ENCODE measurements at regions not wholly inside any gene's neighbourhood (a gene's known extent, or its start where the extent isn't known, plus 50 kb on each side); places are given as distances from the start of the nearest gene placed in this dataset.
"Not testable (repeated sequence)": the region's sequence is repeated elsewhere in the genome, so short reads cannot be mapped to it uniquely, and the experiment has no call there.

GRCh38 chr4:184335520-184335919 lies 117.8 kb upstream of the ENPP6 start:
- H3K4me3 ChIP-seq = no peak overlapping the region
- H3K36me3 ChIP-seq = no peaks in the 10 kb centered on the region

GRCh38 chr4:184333446-184333845 lies 115.8 kb upstream of the ENPP6 start:
- DNase-seq, H3K4me1 ChIP-seq: not testable (repeated sequence)

More at GRCh38 chr4:184335520-184335919, 117.8 kb upstream of the ENPP6 start:
- Histone ChIP-seq H3K27ac (no peak overlapping the region), H3K4me1 (no peaks in the 10 kb centered on the region), H3K9me3 (replicated peaks) (no peaks in the 10 kb centered on the region), H3K27me3 (no peaks in the 10 kb centered on the region)
- DNase-seq = no peak

GRCh38 chr4:184331268-184331995 lies 113.8 kb upstream of the ENPP6 start:
- Histone ChIP-seq H3K27ac (no peak overlapping the region), H3K27me3 (no peaks in the 10 kb centered on the region)

More at GRCh38 chr4:184333446-184333845, 115.8 kb upstream of the ENPP6 start:
- not testable (repeated sequence) for H3K4me3 ChIP-seq; H3K9me3 ChIP-seq (replicated peaks); H3K27me3 ChIP-seq; H3K27ac ChIP-seq; H3K36me3 ChIP-seq

GRCh38 chr4:184330517-184331094 lies 112.9 kb upstream of the ENPP6 start:
- not testable (repeated sequence) for DNase-seq; H3K36me3 ChIP-seq; H3K4me1 ChIP-seq; H3K27ac ChIP-seq; H3K4me3 ChIP-seq; H3K9me3 ChIP-seq (replicated peaks); H3K27me3 ChIP-seq

More at GRCh38 chr4:184331268-184331995, 113.8 kb upstream of the ENPP6 start:
- no peak for DNase-seq
- no peaks in the 10 kb centered on the region for H3K36me3 ChIP-seq
- no peaks in the 10 kb centered on the region for H3K9me3 ChIP-seq (replicated peaks)
- no peaks in the 10 kb centered on the region for H3K4me1 ChIP-seq
- H3K4me3 ChIP-seq = no peak overlapping the region

- no peak overlapping the region for H3K27ac ChIP-seq
- no peaks in the 10 kb centered on the region for H3K9me3 ChIP-seq (replicated peaks)
These were observed 112.2 kb upstream of the ENPP6 start for GRCh38 chr4:184329659-184330400.

GRCh38 chr4:184329235-184329634 lies 111.6 kb upstream of the ENPP6 start:
- Histone ChIP-seq H3K9me3 (replicated peaks) (no peaks in the 10 kb centered on the region), H3K4me1 (no peaks in the 10 kb centered on the region), H3K36me3 (no peaks in the 10 kb centered on the region), H3K27ac (no peak overlapping the region), H3K4me3 (no peak overlapping the region), H3K27me3 (no peaks in the 10 kb centered on the region)
- DNase-seq = no peak

More at GRCh38 chr4:184329659-184330400, 112.2 kb upstream of the ENPP6 start:
- H3K36me3 ChIP-seq = no peaks in the 10 kb centered on the region
- H3K4me3 ChIP-seq = no peak overlapping the region
- no peaks in the 10 kb centered on the region for H3K4me1 ChIP-seq
- peak in 1 of 2 experiments; percentile 13 for DNase-seq
- H3K27me3 ChIP-seq = no peaks in the 10 kb centered on the region

GRCh38 chr4:184328022-184328736 lies 110.5 kb upstream of the ENPP6 start:
- no peaks in the 10 kb centered on the region for H3K9me3 ChIP-seq (replicated peaks)
- H3K36me3 ChIP-seq = no peaks in the 10 kb centered on the region
- H3K27ac ChIP-seq = no peak overlapping the region
- no peak overlapping the region for H3K4me3 ChIP-seq
- no peaks in the 10 kb centered on the region for H3K27me3 ChIP-seq
- DNase-seq = no peak
- no peaks in the 10 kb centered on the region for H3K4me1 ChIP-seq

GRCh38 chr4:184324939-184325477 lies 107.3 kb upstream of the ENPP6 start:
- H3K4me1 ChIP-seq = no peaks in the 10 kb centered on the region
- DNase-seq = no peak

GRCh38 chr4:184322328-184323025 lies 104.8 kb upstream of the ENPP6 start:
- Histone ChIP-seq H3K36me3 (no peaks in the 10 kb centered on the region), H3K27me3 (no peaks in the 10 kb centered on the region), H3K4me1 (no peaks in the 10 kb centered on the region), H3K9me3 (replicated peaks) (no peaks in the 10 kb centered on the region), H3K27ac (no peak overlapping the region), H3K4me3 (no peak overlapping the region)
- no peak for DNase-seq

More at GRCh38 chr4:184324939-184325477, 107.3 kb upstream of the ENPP6 start:
- no peaks in the 10 kb centered on the region for H3K9me3 ChIP-seq (replicated peaks)
- H3K27me3 ChIP-seq = no peaks in the 10 kb centered on the region
- H3K36me3 ChIP-seq = no peaks in the 10 kb centered on the region
- H3K27ac ChIP-seq = no peak overlapping the region
- H3K4me3 ChIP-seq = no peak overlapping the region

- Histone ChIP-seq H3K9me3 (replicated peaks) (no peaks in the 10 kb centered on the region), H3K27ac (no peak overlapping the region), H3K36me3 (no peaks in the 10 kb centered on the region), H3K27me3 (no peaks in the 10 kb centered on the region), H3K4me3 (no peak overlapping the region), H3K4me1 (no peaks in the 10 kb centered on the region)
- no peak for DNase-seq
These were observed 103.0 kb upstream of the ENPP6 start for GRCh38 chr4:184320631-184321030.

GRCh38 chr4:184318852-184319251 lies 101.2 kb upstream of the ENPP6 start:
- no peak overlapping the region for H3K27ac ChIP-seq
- H3K4me3 ChIP-seq = no peak overlapping the region
- no peaks in the 10 kb centered on the region for H3K9me3 ChIP-seq (replicated peaks)
- H3K4me1 ChIP-seq = no peaks in the 10 kb centered on the region
- DNase-seq = no peak
- H3K36me3 ChIP-seq = no peaks in the 10 kb centered on the region
- H3K27me3 ChIP-seq = no peaks in the 10 kb centered on the region

GRCh38 chr4:184317234-184317918 lies 99.7 kb upstream of the ENPP6 start:
- H3K4me1 ChIP-seq = no peaks in the 10 kb centered on the region
- DNase-seq = no peak
- no peak overlapping the region for H3K27ac ChIP-seq
- H3K9me3 ChIP-seq (replicated peaks) = no peaks in the 10 kb centered on the region
- H3K4me3 ChIP-seq = no peak overlapping the region
- H3K36me3 ChIP-seq = no peaks in the 10 kb centered on the region
- H3K27me3 ChIP-seq = no peaks in the 10 kb centered on the region

GRCh38 chr4:184316821-184317220 lies 99.1 kb upstream of the ENPP6 start:
- no peak for DNase-seq
- H3K9me3 ChIP-seq (replicated peaks) = no peaks in the 10 kb centered on the region
- H3K36me3 ChIP-seq = no peaks in the 10 kb centered on the region
- no peaks in the 10 kb centered on the region for H3K4me1 ChIP-seq
- H3K27me3 ChIP-seq = no peaks in the 10 kb centered on the region
- H3K4me3 ChIP-seq = no peak overlapping the region
- H3K27ac ChIP-seq = no peak overlapping the region

All from SJCRH30 (cell line).